ENCODE measurements at regions not wholly inside any gene's neighbourhood (a gene's known extent, or its start where the extent isn't known, plus 50 kb on each side); places are given as distances from the start of the nearest gene placed in this dataset.

GRCh38 chr2:175463169-175463568 is 281.7 kb upstream of the ATP5MC3 start:
- no peak for DNase-seq

GRCh38 chr2:175462246-175462645 is 280.7 kb upstream of the ATP5MC3 start:
- no peak for DNase-seq

GRCh38 chr2:175461839-175462238 is 280.3 kb upstream of the ATP5MC3 start:
- no peak for DNase-seq

GRCh38 chr2:175457895-175458448 is 276.5 kb upstream of the ATP5MC3 start:
- no peak for DNase-seq

GRCh38 chr2:175454953-175455389 is 273.5 kb upstream of the ATP5MC3 start:
- no peak for DNase-seq

GRCh38 chr2:175450029-175450760 is 268.7 kb upstream of the ATP5MC3 start:
- DNase-seq, result no peak

- DNase-seq, result no peak
Observed at GRCh38 chr2:175449616-175450015, 268.1 kb upstream of the ATP5MC3 start.

- DNase-seq, result no peak
Observed at GRCh38 chr2:175446201-175446600, 264.7 kb upstream of the ATP5MC3 start.

GRCh38 chr2:175445281-175445680 is 263.8 kb upstream of the ATP5MC3 start:
- DNase-seq, result no peak

GRCh38 chr2:175442441-175442840 is 260.9 kb upstream of the ATP5MC3 start:
- no peak for DNase-seq

- no peak for DNase-seq
Observed at GRCh38 chr2:175441181-175441761, 259.8 kb upstream of the ATP5MC3 start.

GRCh38 chr2:175439416-175439815 is 257.9 kb upstream of the ATP5MC3 start:
- DNase-seq, result no peak

- DNase-seq, result no peak
Observed at GRCh38 chr2:175437167-175437566, 255.7 kb upstream of the ATP5MC3 start.

GRCh38 chr2:175436076-175436475 is 254.6 kb upstream of the ATP5MC3 start:
- DNase-seq, result no peak

- no peak for DNase-seq
Observed at GRCh38 chr2:175435012-175435411, 253.5 kb upstream of the ATP5MC3 start.

GRCh38 chr2:175432793-175433192 is 251.3 kb upstream of the ATP5MC3 start:
- no peak for DNase-seq

- DNase-seq, result no peak
Observed at GRCh38 chr2:175432021-175432420, 250.5 kb upstream of the ATP5MC3 start.

GRCh38 chr2:175431101-175431946 is 249.8 kb upstream of the ATP5MC3 start:
- no peak for DNase-seq

GRCh38 chr2:175430236-175430635 is 248.7 kb upstream of the ATP5MC3 start:
- no peak for DNase-seq

GRCh38 chr2:175418224-175418835 is 236.8 kb upstream of the ATP5MC3 start:
- no peak for DNase-seq

GRCh38 chr2:175414882-175415487 is 233.5 kb upstream of the ATP5MC3 start:
- DNase-seq, result peak; percentile 73

Measured in skin of body (tissue), 1 donor.